Panc1 (cell line): ENCODE measurements at regions not wholly inside any gene's neighbourhood (a gene's known extent, or its start where the extent isn't known, plus 50 kb on each side); places are given as distances from the start of the nearest gene placed in this dataset.

Source experiments
- POLR2AphosphoS5 ChIP-seq: IDR thresholded peaks from 2 replicates; pipeline ENCODE4 v1.6.1; 2012; ENCODE audit warnings: mild to moderate bottlenecking, low read depth, low read length, moderate library complexity
- REST ChIP-seq, 2 experiments: IDR thresholded peaks; 2 replicates each; pipeline ENCODE4 v1.6.1; 2011 to 2012; ENCODE audit warnings: low read depth in 2 of 2, control low read depth in 1 of 2, low read length in 1 of 2, mild to moderate bottlenecking in 1 of 2, moderate library complexity in 1 of 2; ENCODE audit not compliant: insufficient read depth in 1 of 2
- SIN3A ChIP-seq: IDR thresholded peaks from 2 replicates; pipeline ENCODE4 v1.6.1; 2012; ENCODE audit warnings: low read depth, mild to moderate bottlenecking, low read length, moderate library complexity, borderline replicate concordance; ENCODE audit not compliant: insufficient read depth
- TCF7L2 ChIP-seq: IDR thresholded peaks from 2 replicates; pipeline ENCODE4 v1.6.1; 2011; ENCODE audit warnings: mild to moderate bottlenecking, low read depth, low read length, inconsistent platforms
- TF ChIP-seq, protein P1 (sequence below): fragments of 450-650 bp; IDR thresholded peaks from 2 replicates; pipeline ENCODE4 v1.5.1; 2017; ENCODE audit warnings: mild to moderate bottlenecking

DNA sequence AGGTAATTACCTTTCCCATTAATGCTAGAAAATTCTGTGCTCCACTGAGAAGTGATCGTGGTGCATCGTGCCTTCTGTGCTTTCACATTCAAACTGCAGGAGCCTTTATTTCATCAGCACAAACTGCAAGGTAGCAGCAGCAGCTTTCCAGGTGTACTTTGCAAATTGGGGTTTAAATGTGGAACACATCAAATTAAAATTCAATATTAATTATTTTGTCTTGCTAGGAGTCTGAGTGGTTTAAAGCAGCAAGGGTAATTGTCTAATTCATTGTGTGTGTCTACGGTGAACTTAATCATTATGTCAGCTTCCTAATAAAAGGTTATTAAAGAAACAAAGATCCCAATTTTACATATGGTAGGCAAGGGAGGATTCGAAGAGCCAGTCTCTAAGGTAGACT, 180.8 kb upstream of the ATP5MC3 start:
- no peak for TF ChIP-seq SIN3A
- TF ChIP-seq, protein P1, sequence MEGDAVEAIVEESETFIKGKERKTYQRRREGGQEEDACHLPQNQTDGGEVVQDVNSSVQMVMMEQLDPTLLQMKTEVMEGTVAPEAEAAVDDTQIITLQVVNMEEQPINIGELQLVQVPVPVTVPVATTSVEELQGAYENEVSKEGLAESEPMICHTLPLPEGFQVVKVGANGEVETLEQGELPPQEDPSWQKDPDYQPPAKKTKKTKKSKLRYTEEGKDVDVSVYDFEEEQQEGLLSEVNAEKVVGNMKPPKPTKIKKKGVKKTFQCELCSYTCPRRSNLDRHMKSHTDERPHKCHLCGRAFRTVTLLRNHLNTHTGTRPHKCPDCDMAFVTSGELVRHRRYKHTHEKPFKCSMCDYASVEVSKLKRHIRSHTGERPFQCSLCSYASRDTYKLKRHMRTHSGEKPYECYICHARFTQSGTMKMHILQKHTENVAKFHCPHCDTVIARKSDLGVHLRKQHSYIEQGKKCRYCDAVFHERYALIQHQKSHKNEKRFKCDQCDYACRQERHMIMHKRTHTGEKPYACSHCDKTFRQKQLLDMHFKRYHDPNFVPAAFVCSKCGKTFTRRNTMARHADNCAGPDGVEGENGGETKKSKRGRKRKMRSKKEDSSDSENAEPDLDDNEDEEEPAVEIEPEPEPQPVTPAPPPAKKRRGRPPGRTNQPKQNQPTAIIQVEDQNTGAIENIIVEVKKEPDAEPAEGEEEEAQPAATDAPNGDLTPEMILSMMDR: no peak
- no peak for TF ChIP-seq REST (IDR thresholded peaks at IDR 0.05; ENCODE audit: insufficient read depth in 1 of 2, low read depth in 2 of 2, low read length in 1 of 2)
- no peak for TF ChIP-seq POLR2AphosphoS5
- TF ChIP-seq TCF7L2: no peak
